PFSK-1 (cell line): ENCODE measurements at regions not wholly inside any gene's neighbourhood (a gene's known extent, or its start where the extent isn't known, plus 50 kb on each side); places are given as distances from the start of the nearest gene placed in this dataset.

Source experiments
- FOXP2 ChIP-seq: optimal IDR thresholded peaks from 2 replicates; pipeline ENCODE3; 2011; ENCODE audit warnings: borderline replicate concordance, control low read depth, inconsistent platforms; ENCODE audit not compliant: insufficient read depth; ENCODE audit errors: extremely low read length, extremely low read depth
- POLR2AphosphoS5 ChIP-seq: IDR thresholded peaks from 2 replicates; pipeline ENCODE4 v1.6.1; 2012; ENCODE audit warnings: low read depth, mild to moderate bottlenecking, control low read depth, low read length, moderate library complexity
- SIN3A ChIP-seq: IDR thresholded peaks from 2 replicates; pipeline ENCODE4 v1.6.1; 2012; ENCODE audit warnings: mild to moderate bottlenecking, low read length, moderate library complexity, borderline replicate concordance; ENCODE audit not compliant: insufficient read depth
- TAF1 ChIP-seq: IDR thresholded peaks from 2 replicates; pipeline ENCODE4 v1.6.1; 2012; ENCODE audit warnings: low read length, control low read depth, borderline replicate concordance; ENCODE audit not compliant: insufficient read depth
- TF ChIP-seq, protein P1 (sequence below), 2 experiments: IDR thresholded peaks; 2 replicates each; pipeline versions ENCODE4 v1.6.1 to v1.8.0; 2011 to 2012; ENCODE audit warnings: low read depth in 2 of 2, low read length in 2 of 2, control low read depth in 1 of 2, inconsistent platforms in 1 of 2, mild to moderate bottlenecking in 1 of 2, moderate library complexity in 1 of 2; ENCODE audit not compliant: insufficient read depth in 1 of 2

DNA sequence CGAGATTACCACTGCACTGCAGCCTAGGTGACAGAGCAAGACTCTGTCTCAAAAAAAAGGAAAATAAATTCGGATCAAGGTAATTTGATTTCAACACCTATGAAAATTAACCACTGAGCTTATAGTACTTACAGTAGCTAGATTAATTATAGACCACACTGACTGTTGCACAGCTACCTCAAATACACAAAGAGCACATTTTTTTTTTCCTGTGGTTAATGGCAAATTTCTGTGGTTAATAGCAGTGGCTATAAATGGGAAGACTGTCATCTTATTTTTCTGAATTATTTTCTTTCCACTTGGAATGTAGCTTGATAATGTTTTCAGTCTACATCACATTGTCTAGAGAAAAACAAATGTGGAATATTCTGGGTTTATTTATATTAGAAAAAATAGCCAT, 1661.6 kb upstream of the PCDH7 start:
- TF ChIP-seq FOXP2, result no peak
- TF ChIP-seq TAF1, result no peak
- no peak for TF ChIP-seq POLR2AphosphoS5
- TF ChIP-seq, protein P1, sequence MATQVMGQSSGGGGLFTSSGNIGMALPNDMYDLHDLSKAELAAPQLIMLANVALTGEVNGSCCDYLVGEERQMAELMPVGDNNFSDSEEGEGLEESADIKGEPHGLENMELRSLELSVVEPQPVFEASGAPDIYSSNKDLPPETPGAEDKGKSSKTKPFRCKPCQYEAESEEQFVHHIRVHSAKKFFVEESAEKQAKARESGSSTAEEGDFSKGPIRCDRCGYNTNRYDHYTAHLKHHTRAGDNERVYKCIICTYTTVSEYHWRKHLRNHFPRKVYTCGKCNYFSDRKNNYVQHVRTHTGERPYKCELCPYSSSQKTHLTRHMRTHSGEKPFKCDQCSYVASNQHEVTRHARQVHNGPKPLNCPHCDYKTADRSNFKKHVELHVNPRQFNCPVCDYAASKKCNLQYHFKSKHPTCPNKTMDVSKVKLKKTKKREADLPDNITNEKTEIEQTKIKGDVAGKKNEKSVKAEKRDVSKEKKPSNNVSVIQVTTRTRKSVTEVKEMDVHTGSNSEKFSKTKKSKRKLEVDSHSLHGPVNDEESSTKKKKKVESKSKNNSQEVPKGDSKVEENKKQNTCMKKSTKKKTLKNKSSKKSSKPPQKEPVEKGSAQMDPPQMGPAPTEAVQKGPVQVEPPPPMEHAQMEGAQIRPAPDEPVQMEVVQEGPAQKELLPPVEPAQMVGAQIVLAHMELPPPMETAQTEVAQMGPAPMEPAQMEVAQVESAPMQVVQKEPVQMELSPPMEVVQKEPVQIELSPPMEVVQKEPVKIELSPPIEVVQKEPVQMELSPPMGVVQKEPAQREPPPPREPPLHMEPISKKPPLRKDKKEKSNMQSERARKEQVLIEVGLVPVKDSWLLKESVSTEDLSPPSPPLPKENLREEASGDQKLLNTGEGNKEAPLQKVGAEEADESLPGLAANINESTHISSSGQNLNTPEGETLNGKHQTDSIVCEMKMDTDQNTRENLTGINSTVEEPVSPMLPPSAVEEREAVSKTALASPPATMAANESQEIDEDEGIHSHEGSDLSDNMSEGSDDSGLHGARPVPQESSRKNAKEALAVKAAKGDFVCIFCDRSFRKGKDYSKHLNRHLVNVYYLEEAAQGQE (IDR thresholded peaks at IDR 0.05; ENCODE audit: insufficient read depth in 1 of 2, low read depth in 2 of 2, low read length in 2 of 2), result no peak
- no peak for TF ChIP-seq SIN3A

DNA sequence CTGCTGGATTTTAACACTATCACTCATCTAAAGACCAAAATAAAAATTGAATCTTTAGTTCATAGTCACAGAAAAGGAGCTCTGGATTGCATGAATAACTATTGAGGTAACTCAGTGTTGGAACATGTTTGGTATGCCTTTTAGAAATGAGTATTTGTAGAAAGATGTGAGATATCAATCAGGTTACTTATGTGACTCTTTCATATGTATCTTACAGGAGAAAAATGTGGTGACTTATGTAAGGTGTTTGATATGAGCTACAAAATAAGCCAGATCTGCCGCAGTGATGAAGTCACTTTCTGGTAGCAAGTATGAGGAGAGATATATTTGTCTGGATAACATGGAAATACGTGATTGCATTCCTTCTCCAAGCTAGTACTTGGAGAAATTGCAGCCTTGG, 1653.3 kb upstream of the PCDH7 start:
- TF ChIP-seq SIN3A (no peak), POLR2AphosphoS5 (no peak), FOXP2 (no peak), TAF1 (no peak)
- TF ChIP-seq, protein P1 (IDR thresholded peaks at IDR 0.05; ENCODE audit: insufficient read depth in 1 of 2, low read depth in 2 of 2, low read length in 2 of 2), result no peak

DNA sequence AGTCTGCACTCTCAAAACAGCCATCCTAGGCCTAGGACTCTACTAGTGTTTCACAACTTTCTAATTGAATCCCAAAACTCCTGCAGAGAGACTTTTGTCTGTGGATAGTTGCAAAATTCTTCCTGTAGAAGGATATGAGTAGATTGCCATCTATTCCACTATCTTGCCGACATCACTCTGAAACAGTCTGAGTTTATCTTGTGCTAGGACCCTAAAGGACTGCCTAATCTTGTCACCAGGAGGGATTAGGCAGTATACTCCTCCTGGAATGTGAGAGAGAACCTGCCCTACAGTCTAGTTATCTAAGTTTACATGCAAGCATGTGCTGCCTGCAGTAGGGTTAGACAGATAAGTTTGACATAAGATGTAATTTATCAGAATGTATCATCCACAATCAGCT, 1646.6 kb upstream of the PCDH7 start:
- TF ChIP-seq SIN3A, result no peak
- TF ChIP-seq, protein P1 (IDR thresholded peaks at IDR 0.05; ENCODE audit: insufficient read depth in 1 of 2, low read depth in 2 of 2, low read length in 2 of 2), result no peak
- TF ChIP-seq FOXP2, result no peak
- no peak for TF ChIP-seq POLR2AphosphoS5
- no peak for TF ChIP-seq TAF1

DNA sequence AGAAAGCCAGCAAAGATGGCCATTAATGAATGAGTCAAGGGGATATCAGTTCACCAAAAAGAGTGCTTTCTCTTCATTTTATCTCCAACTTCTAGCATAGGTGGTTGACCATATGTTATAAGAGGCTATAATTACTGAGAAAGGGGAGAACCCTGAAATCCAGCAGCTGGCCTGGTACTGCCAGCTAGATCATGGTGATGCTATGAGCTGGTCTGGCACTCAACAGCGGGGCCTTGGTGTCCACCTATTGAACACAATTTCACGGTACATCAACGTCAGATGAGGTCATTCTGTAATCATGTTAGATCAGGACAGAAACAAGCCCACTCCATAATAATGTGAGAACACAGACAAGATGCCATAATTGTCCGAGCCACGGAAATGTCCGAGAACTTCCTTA, 1644.8 kb upstream of the PCDH7 start:
- TF ChIP-seq FOXP2, result no peak
- no peak for TF ChIP-seq POLR2AphosphoS5
- no peak for TF ChIP-seq SIN3A
- no peak for TF ChIP-seq TAF1
- TF ChIP-seq, protein P1 (IDR thresholded peaks at IDR 0.05; ENCODE audit: insufficient read depth in 1 of 2, low read depth in 2 of 2, low read length in 2 of 2), result no peak

DNA sequence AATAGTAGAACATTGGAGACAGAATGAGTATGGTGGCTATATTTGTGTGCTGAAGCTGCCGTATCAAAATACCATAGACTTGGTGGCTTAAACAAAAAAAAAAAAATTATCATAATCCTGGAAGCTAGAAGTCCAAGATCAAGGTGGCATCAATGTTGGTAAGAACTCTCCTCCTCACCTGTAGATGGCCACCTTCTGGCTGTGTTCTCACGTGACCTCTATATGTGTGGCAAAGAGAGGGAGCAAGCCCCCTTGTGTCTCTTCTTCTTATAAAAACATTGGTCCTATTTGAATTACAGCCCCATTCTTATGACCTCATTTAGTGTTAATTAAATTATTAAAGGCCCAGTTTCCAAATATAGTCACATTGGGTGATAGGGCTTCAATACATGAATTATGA, 1640.9 kb upstream of the PCDH7 start:
- TF ChIP-seq FOXP2, result no peak
- TF ChIP-seq SIN3A, result no peak
- TF ChIP-seq TAF1, result no peak
- TF ChIP-seq, protein P1 (IDR thresholded peaks at IDR 0.05; ENCODE audit: insufficient read depth in 1 of 2, low read depth in 2 of 2, low read length in 2 of 2), result no peak
- no peak for TF ChIP-seq POLR2AphosphoS5
